Endothelial cell of umbilical vein (primary cell): ENCODE measurements at regions not wholly inside any gene's neighbourhood (a gene's known extent, or its start where the extent isn't known, plus 50 kb on each side); places are given as distances from the start of the nearest gene placed in this dataset.

ENCODE experiments used
- BruUV-seq: library from RNA; stranded (reverse); fragments of 400-500 nt; replicated peaks from 2 replicates; lab custom pipeline; 2021; lab: Mats Ljungman, UMichigan
- CTCF ChIA-PET: fragments of 300-600, 350-600 bp; sonication (Branson Sonifier 250); formaldehyde crosslinking; loops from one replicate; lab custom pipeline; 2021; ENCODE audit warnings: antibody characterized with exemption, inconsistent platforms; lab: Charles Lee
- POLR2A ChIA-PET: fragments of 300-600, 350-600 bp; sonication (Branson Sonifier 250); formaldehyde crosslinking; loops from one replicate; lab custom pipeline; 2021; ENCODE audit warnings: antibody characterized with exemption, inconsistent platforms; lab: Charles Lee
- DNase-seq: peaks from one replicate; pipeline ENCODE4 v3.0.0-alpha.2; 2011; ENCODE audit warnings: low read depth, low spot score
- FAIRE-seq: peaks from 2 replicates; lab custom pipeline; 2011; peaks lifted over from hg19 to GRCh38; lab: Jason Lieb, UNC
- H2AFZ ChIP-seq: 2 replicates; pipeline ENCODE4 v1.6.0; 2012; ENCODE audit warnings: low read depth, low read length, control low read depth, inconsistent platforms
- H3K27ac ChIP-seq: 2 replicates; pipeline ENCODE4 v1.5.1; 2011; ENCODE audit warnings: low read depth, mild to moderate bottlenecking, control low read depth, low read length, moderate library complexity; ENCODE audit not compliant: insufficient read depth
- H3K27me3 ChIP-seq, 2 experiments: 2 replicates each; pipeline versions ENCODE4 v1.6.0 to v1.6.1; 2011; ENCODE audit warnings: low read length in 2 of 2, mixed read lengths in 1 of 2; ENCODE audit not compliant: control insufficient read depth in 2 of 2, insufficient read depth in 2 of 2
- H3K36me3 ChIP-seq, 2 experiments: 2 replicates in 1 of 2; 3 replicates in 1 of 2; pipeline ENCODE4 v1.5.1; 2011; ENCODE audit warnings: low read length in 2 of 2, mild to moderate bottlenecking in 1 of 2, moderate library complexity in 1 of 2; ENCODE audit not compliant: control insufficient read depth in 2 of 2, insufficient read depth in 2 of 2; ENCODE audit errors: extremely low read depth in 1 of 2
- H3K4me1 ChIP-seq: 3 replicates; pipeline ENCODE4 v1.5.1; 2011; ENCODE audit warnings: mild to moderate bottlenecking, low read length; ENCODE audit not compliant: control insufficient read depth, insufficient read depth; ENCODE audit errors: extremely low read depth
- H3K4me2 ChIP-seq: 2 replicates; pipeline ENCODE4 v1.6.1; 2011; ENCODE audit warnings: low read length, control low read depth, mixed read lengths; ENCODE audit not compliant: insufficient read depth
- H3K4me3 ChIP-seq, 3 experiments: fragments of 200-600 bp in 1 of 3; sonication (generic), shearing (Covaris generic) in 1 of 3; replicated peaks in 1 of 3; 2 replicates each; pipeline ENCODE4 v1.5.1; 2011 to 2016; ENCODE audit warnings: control low read depth in 3 of 3, low read length in 3 of 3, mild to moderate bottlenecking in 2 of 3, inconsistent platforms in 1 of 3, low read depth in 1 of 3, moderate library complexity in 1 of 3; ENCODE audit not compliant: insufficient read depth in 1 of 3
- H3K79me2 ChIP-seq: 2 replicates; pipeline ENCODE4 v1.6.0; 2012; ENCODE audit warnings: low read length, inconsistent platforms; ENCODE audit not compliant: control insufficient read depth, insufficient read depth
- H3K9ac ChIP-seq: replicated peaks from 2 replicates; pipeline ENCODE3; 2011; ENCODE audit warnings: low read length, control low read depth; ENCODE audit not compliant: insufficient read depth; ENCODE audit errors: extremely low read depth
- H3K9me1 ChIP-seq: replicated peaks from 3 replicates; pipeline ENCODE4 v1.6.0; 2011; ENCODE audit warnings: mild to moderate bottlenecking, low read length; ENCODE audit not compliant: control insufficient read depth, insufficient read depth; ENCODE audit errors: extremely low read depth
- H3K9me3 ChIP-seq: replicated peaks from 2 replicates; pipeline ENCODE4 v1.5.1; 2012; ENCODE audit warnings: low read length, inconsistent platforms; ENCODE audit not compliant: control insufficient read depth, insufficient read depth
- H4K20me1 ChIP-seq: replicated peaks from 2 replicates; pipeline ENCODE3; 2011; ENCODE audit warnings: mild to moderate bottlenecking, low read length; ENCODE audit not compliant: control insufficient read depth, insufficient read depth; ENCODE audit errors: extremely low read depth
- EZH2 ChIP-seq: IDR thresholded peaks from 2 replicates; pipeline ENCODE4 v1.6.1; 2012; ENCODE audit warnings: borderline replicate concordance, low read depth, mild to moderate bottlenecking, moderate library complexity, low read length, inconsistent platforms; ENCODE audit not compliant: severe bottlenecking
- FOS ChIP-seq: IDR thresholded peaks from 2 replicates; pipeline ENCODE4 v1.6.1; 2011; ENCODE audit warnings: mild to moderate bottlenecking, low read length, moderate library complexity, borderline replicate concordance; ENCODE audit not compliant: insufficient read depth
- GATA2 ChIP-seq: IDR thresholded peaks from 2 replicates; pipeline ENCODE4 v1.7.0; 2011; ENCODE audit warnings: low read depth, mild to moderate bottlenecking, moderate library complexity, mixed read lengths, low read length; ENCODE audit not compliant: insufficient read length, insufficient read depth
- JUN ChIP-seq: IDR thresholded peaks from 2 replicates; pipeline ENCODE4 v1.6.1; 2011; ENCODE audit warnings: borderline replicate concordance, low read depth; ENCODE audit not compliant: insufficient read length, insufficient read depth
- MYC ChIP-seq: IDR thresholded peaks from one replicate; pipeline ENCODE4 v1.6.1; 2011; ENCODE audit warnings: mild to moderate bottlenecking, low read depth, low read length
- POLR2A ChIP-seq: IDR thresholded peaks from 2 replicates; pipeline ENCODE4 v1.6.1; 2012; ENCODE audit warnings: low read depth, mild to moderate bottlenecking, control low read depth, low read length
- POLR2AphosphoS5 ChIP-seq: IDR thresholded peaks from 2 replicates; pipeline ENCODE4 v1.6.1; 2012; ENCODE audit warnings: low read depth, mild to moderate bottlenecking, control low read depth, low read length, moderate library complexity; ENCODE audit not compliant: insufficient read depth
- dilution Hi-C: fragments of 300-500 bp; cut with MboI; formaldehyde crosslinking; loops from one replicate; pipeline ENCODE4 v1.15.0; 2019; ENCODE audit warnings: low sequenced_read_pairs; ENCODE audit not compliant: extremely low pct_ligation_motif_present
- intact Hi-C: fragments of 100-400 bp; cut with micrococcal nuclease; formaldehyde crosslinking; loops from one replicate; pipeline ENCODE4 v1.10.0; 2022
- TF ChIP-seq, protein P1 (sequence below), 2 donors: IDR thresholded peaks; 1 replicate in 1 of 2; 2 replicates in 1 of 2; pipeline ENCODE4 v1.5.1; 2011; ENCODE audit warnings: low read length in 2 of 2, mild to moderate bottlenecking in 2 of 2, moderate library complexity in 2 of 2, control low read depth in 1 of 2, inconsistent platforms in 1 of 2, low read depth in 1 of 2; ENCODE audit not compliant: insufficient read depth in 1 of 2; ENCODE audit errors: extremely low read depth in 1 of 2
- TF ChIP-seq, protein P2 (sequence below): IDR thresholded peaks from 2 replicates; pipeline ENCODE4 v1.6.1; 2011; ENCODE audit not compliant: insufficient read depth, insufficient read length

DNA sequence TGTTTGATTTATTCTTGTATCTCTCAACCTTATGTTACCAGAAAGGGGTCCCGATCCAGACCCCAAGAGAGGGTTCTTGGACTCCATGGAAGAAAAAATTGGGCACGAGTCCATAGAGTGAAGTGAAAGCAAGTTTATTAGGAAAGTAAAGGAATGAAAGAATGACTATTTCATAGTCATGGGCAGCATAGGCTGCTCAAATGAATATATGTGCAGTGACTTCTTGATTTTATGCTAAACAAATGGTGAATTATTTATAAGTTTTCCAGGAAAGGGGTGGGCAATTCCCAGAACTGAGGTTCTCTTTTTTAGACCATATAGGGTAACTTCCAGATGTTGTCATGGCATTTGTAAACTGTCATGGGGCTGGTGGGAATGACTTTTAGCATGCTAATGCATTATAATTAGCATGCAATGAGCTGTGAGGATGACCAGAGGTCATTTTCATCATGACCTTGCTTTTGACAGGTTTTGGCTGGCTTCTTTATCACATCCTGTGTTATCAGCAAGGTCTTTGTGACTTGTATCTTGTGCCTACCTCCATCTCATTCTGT, 832.4 kb upstream of the CDH2 start:
- H3K4me3 ChIP-seq: no peak overlapping the region
- H3K9me3 ChIP-seq: no peaks in the 10 kb centered on the region
- FAIRE-seq (no peak), DNase-seq (no peak)
- dilution Hi-C loops: no loop called here
- H3K9me1 ChIP-seq: no peaks in the 10 kb centered on the region
- ChIA-PET POLR2A (no interaction called here), CTCF (no interaction called here)
- peaks cover 2% of the 10 kb centered on the region for H3K4me1 ChIP-seq
- no peak overlapping the region for H3K9ac ChIP-seq
- no peak overlapping the region for H3K27ac ChIP-seq
- H3K27me3 ChIP-seq: no peaks in the 10 kb centered on the region
- no peaks in the 10 kb centered on the region for H4K20me1 ChIP-seq
- TF ChIP-seq GATA2 (no peak), MYC (no peak), POLR2AphosphoS5 (no peak), FOS (no peak), EZH2 (no peak), POLR2A (no peak), JUN (no peak)
- TF ChIP-seq, protein P1, sequence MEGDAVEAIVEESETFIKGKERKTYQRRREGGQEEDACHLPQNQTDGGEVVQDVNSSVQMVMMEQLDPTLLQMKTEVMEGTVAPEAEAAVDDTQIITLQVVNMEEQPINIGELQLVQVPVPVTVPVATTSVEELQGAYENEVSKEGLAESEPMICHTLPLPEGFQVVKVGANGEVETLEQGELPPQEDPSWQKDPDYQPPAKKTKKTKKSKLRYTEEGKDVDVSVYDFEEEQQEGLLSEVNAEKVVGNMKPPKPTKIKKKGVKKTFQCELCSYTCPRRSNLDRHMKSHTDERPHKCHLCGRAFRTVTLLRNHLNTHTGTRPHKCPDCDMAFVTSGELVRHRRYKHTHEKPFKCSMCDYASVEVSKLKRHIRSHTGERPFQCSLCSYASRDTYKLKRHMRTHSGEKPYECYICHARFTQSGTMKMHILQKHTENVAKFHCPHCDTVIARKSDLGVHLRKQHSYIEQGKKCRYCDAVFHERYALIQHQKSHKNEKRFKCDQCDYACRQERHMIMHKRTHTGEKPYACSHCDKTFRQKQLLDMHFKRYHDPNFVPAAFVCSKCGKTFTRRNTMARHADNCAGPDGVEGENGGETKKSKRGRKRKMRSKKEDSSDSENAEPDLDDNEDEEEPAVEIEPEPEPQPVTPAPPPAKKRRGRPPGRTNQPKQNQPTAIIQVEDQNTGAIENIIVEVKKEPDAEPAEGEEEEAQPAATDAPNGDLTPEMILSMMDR (IDR thresholded peaks at IDR 0.05; ENCODE audit: extremely low read depth in 1 of 2, insufficient read depth in 1 of 2, low read depth in 1 of 2, low read length in 2 of 2): no peak
- TF ChIP-seq, protein P2, sequence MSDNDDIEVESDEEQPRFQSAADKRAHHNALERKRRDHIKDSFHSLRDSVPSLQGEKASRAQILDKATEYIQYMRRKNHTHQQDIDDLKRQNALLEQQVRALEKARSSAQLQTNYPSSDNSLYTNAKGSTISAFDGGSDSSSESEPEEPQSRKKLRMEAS: no peak
- H3K36me3 ChIP-seq: no peaks in the 10 kb centered on the region
- BruUV-seq: no TSS peak
- no peak overlapping the region for H3K4me2 ChIP-seq
- intact Hi-C loops: no loop called here
- H2AFZ ChIP-seq: no peak overlapping the region
- no peaks in the 10 kb centered on the region for H3K79me2 ChIP-seq
